ENCODE measurements at regions not wholly inside any gene's neighbourhood (a gene's known extent, or its start where the extent isn't known, plus 50 kb on each side); places are given as distances from the start of the nearest gene placed in this dataset.

- Histone ChIP-seq H3K56ac (ENCODE audit: extremely low read depth, insufficient read depth, low read length) (no peak overlapping the region), H3K9me1 (ENCODE audit: insufficient read depth, low read length) (no peaks in the 10 kb centered on the region), H4K5ac (ENCODE audit: low read depth, low read length) (no peak overlapping the region), H2AFZ (replicated peaks; ENCODE audit: low read length, poor library complexity) (no peak overlapping the region), H2AK5ac (ENCODE audit: low read depth, low read length) (no peak overlapping the region), H3K27me3 (ENCODE audit: control insufficient read depth, insufficient read depth, low read length) (no peaks in the 10 kb centered on the region; the same call in 1 of the 2 replicates), H3K4me1 (ENCODE audit: control insufficient read depth, insufficient read depth, low read length) (no peaks in the 10 kb centered on the region), H2BK5ac (ENCODE audit: low read depth, low read length, poor library complexity, severe bottlenecking) (no peak overlapping the region), H3K18ac (ENCODE audit: low read depth, low read length) (no peak overlapping the region), H3K14ac (replicated peaks; ENCODE audit: low read depth, low read length) (no peak overlapping the region), H3K79me1 (ENCODE audit: low read depth in 1 of 2, low read length in 2 of 2) (no peaks in the 10 kb centered on the region), H3K27ac (ENCODE audit: insufficient read depth, low read length) (no peak overlapping the region), H2AK9ac (replicated peaks; ENCODE audit: low read depth, low read length, poor library complexity) (no peak overlapping the region), H3K23ac (ENCODE audit: low read depth, low read length) (no peak overlapping the region), H3K4me2 (ENCODE audit: low read depth, low read length) (no peak overlapping the region), H2BK15ac (ENCODE audit: low read depth, low read length) (no peak overlapping the region), H3K9me3 (ENCODE audit: control insufficient read depth, insufficient read depth, low read length) (no peaks in the 10 kb centered on the region; the same call in 1 of the 2 replicates), H4K20me1 (ENCODE audit: insufficient read depth, low read length) (no peaks in the 10 kb centered on the region), H3K9ac (ENCODE audit: low read depth, low read length) (no peak overlapping the region), H2BK20ac (ENCODE audit: low read depth, low read length) (no peak overlapping the region), H4K8ac (ENCODE audit: low read depth in 2 of 2, low read length in 2 of 2) (no peak overlapping the region), H2BK120ac (ENCODE audit: low read depth, low read length) (no peak overlapping the region), H3K4me3 (ENCODE audit: insufficient read depth, low read depth, low read length) (no peak overlapping the region), H3K36me3 (ENCODE audit: control insufficient read depth, insufficient read depth, low read length) (no peaks in the 10 kb centered on the region), H3K4ac (ENCODE audit: low read depth, low read length) (no peak overlapping the region), H4K91ac (ENCODE audit: insufficient read depth, low read depth, low read length) (no peak overlapping the region)
- ChIA-PET POLR2A (ENCODE audit: unreplicated experiment) (no interaction called here), CTCF (interaction anchor here (0.7 kb wide), 1 partner anchor 12 kb away, joined by 3 read pairs; no protein-coding TSS in a partner anchor)
- WGBS, 2 experiments (ENCODE audit: extremely low coverage in 2 of 2, insufficient read length in 1 of 2) = 67% methylated on average over 2 of the region's 5 CpGs; no CpG with 5 or more reads in 1 of the 2 experiments
- no peak for ATAC-seq (ENCODE audit: low read depth)
- TF ChIP-seq BHLHE40 (IDR thresholded peaks at IDR 0.05; ENCODE audit: low read depth, low read length) = no peak
- TF ChIP-seq NFE2L2 (IDR thresholded peaks at IDR 0.05; ENCODE audit: low read depth, low read length) = no peak
- TF ChIP-seq CTCF (conservative IDR thresholded peaks at IDR 0.05; ENCODE audit: low read depth, low read length) = no peak
- TF ChIP-seq RAD21 (IDR thresholded peaks at IDR 0.05; ENCODE audit: low read length) = no peak
- no peak for TF ChIP-seq RCOR1 (IDR thresholded peaks at IDR 0.05; ENCODE audit: insufficient replicate concordance, low read length)
- TF ChIP-seq MAZ (IDR thresholded peaks at IDR 0.05; ENCODE audit: borderline replicate concordance, low read depth, low read length) = no peak
- no peak for TF ChIP-seq CHD1 (IDR thresholded peaks at IDR 0.05; ENCODE audit: low read depth, low read length)
- TF ChIP-seq MAFK (IDR thresholded peaks at IDR 0.05; ENCODE audit: low read depth, low read length) = no peak
- no peak for TF ChIP-seq SMC3 (IDR thresholded peaks at IDR 0.05; ENCODE audit: low read depth, low read length)
- intact Hi-C loops (cut with micrococcal nuclease) (no loop called here), in situ Hi-C loops (cut with MboI; ENCODE audit: low sequenced_read_pairs) (no loop called here), dilution Hi-C loops (cut with HindIII; ENCODE audit: low sequenced_read_pairs, unreplicated experiment) (no loop called here)
- no peak for DNase-seq
- BruUV-seq (replicated peaks) = no TSS peak
These were observed 72.2 kb upstream of the PHLPP1 start for GRCh38 chr18:62643181-62643580.

Data from IMR-90 (cell line).